Uterus (tissue), 3 donors: ENCODE measurements at regions not wholly inside any gene's neighbourhood (a gene's known extent, or its start where the extent isn't known, plus 50 kb on each side); places are given as distances from the start of the nearest gene placed in this dataset.

Experiments
- DNase-seq, 2 donors: peaks; one replicate each; pipeline ENCODE4 v3.0.0-alpha.2; 2019 to 2020
- H3K27ac ChIP-seq, 2 donors: fragments of 200-600 bp; sonication (generic); 1 replicate in 1 of 2; 2 replicates in 1 of 2; pipeline ENCODE4 v1.5.1; 2016 to 2018
- H3K27me3 ChIP-seq, 2 donors: fragments of 200-600 bp; sonication (generic); one replicate each; pipeline ENCODE4 v1.5.1; 2018 to 2019; ENCODE audit warnings: control low read depth in 1 of 2
- H3K36me3 ChIP-seq, 2 donors: fragments of 200-600 bp; sonication (generic); one replicate each; pipeline ENCODE4 v1.5.1; 2019; ENCODE audit warnings: control low read depth in 1 of 2
- H3K4me1 ChIP-seq, 2 donors: fragments of 200-600 bp; sonication (generic); one replicate each; pipeline ENCODE4 v1.5.1; 2018 to 2019; ENCODE audit warnings: control low read depth in 1 of 2
- H3K4me3 ChIP-seq, 2 donors: fragments of 200-600 bp; sonication (generic); 1 replicate in 1 of 2; 2 replicates in 1 of 2; pipeline ENCODE4 v1.5.1; 2018 to 2019; ENCODE audit warnings: mild to moderate bottlenecking in 1 of 2
- H3K9me3 ChIP-seq, 2 donors: fragments of 200-600 bp; sonication (generic); one replicate each; pipeline ENCODE4 v1.5.1; 2019; ENCODE audit warnings: control low read depth in 1 of 2
- CTCF ChIP-seq, 4 experiments: fragments of 200-600 bp in 2 of 4; fragments of 450-650 bp in 2 of 4; sonication (generic) in 2 of 4; IDR thresholded peaks; one replicate each; pipeline ENCODE4 v1.5.1; 2016 to 2019; ENCODE audit warnings: antibody characterized with exemption in 4 of 4, mild to moderate bottlenecking in 2 of 4, moderate library complexity in 1 of 4
- POLR2A ChIP-seq, 2 donors: fragments of 450-650 bp; IDR thresholded peaks; one replicate each; pipeline ENCODE4 v1.6.1; 2016; ENCODE audit warnings: antibody characterized with exemption in 2 of 2, mild to moderate bottlenecking in 1 of 2, moderate library complexity in 1 of 2
- intact Hi-C: fragments of 100-400 bp; cut with DNase I; formaldehyde crosslinking; loops from one replicate; pipeline ENCODE4 v1.15.1; 2023; ENCODE audit warnings: low total_unique reads
- donor health status: DM: yes; HTN: yes; CAD: no.

- intact Hi-C loops = no loop called here
- Histone ChIP-seq H3K4me3 (no peak overlapping the region), H3K36me3 (no peaks in the 10 kb centered on the region), H3K27me3 (no peaks in the 10 kb centered on the region), H3K27ac (no peak overlapping the region), H3K4me1 (no peaks in the 10 kb centered on the region), H3K9me3 (no peaks in the 10 kb centered on the region)
- TF ChIP-seq POLR2A (IDR thresholded peaks at IDR 0.05) (no peak), CTCF (IDR thresholded peaks at IDR 0.05) (no peak)
- no peak for DNase-seq
Measured at GRCh38 chr10:86591436-86591835, 62.9 kb upstream of the OPN4 start.

GRCh38 chr10:86592413-86592812 lies 61.9 kb upstream of the OPN4 start:
- Histone ChIP-seq H3K9me3 (no peaks in the 10 kb centered on the region), H3K27ac (no peak overlapping the region), H3K27me3 (no peaks in the 10 kb centered on the region), H3K4me1 (no peaks in the 10 kb centered on the region), H3K4me3 (no peak overlapping the region), H3K36me3 (no peaks in the 10 kb centered on the region)
- DNase-seq = no peak
- intact Hi-C loops = no loop called here
- TF ChIP-seq CTCF (IDR thresholded peaks at IDR 0.05) = no peak
- TF ChIP-seq POLR2A (IDR thresholded peaks at IDR 0.05) = no peak

GRCh38 chr10:86594535-86594934 lies 59.8 kb upstream of the OPN4 start:
- no peak overlapping the region for H3K4me3 ChIP-seq
- no peak for TF ChIP-seq CTCF (IDR thresholded peaks at IDR 0.05)
- no peak for TF ChIP-seq POLR2A (IDR thresholded peaks at IDR 0.05)
- H3K27ac ChIP-seq = no peak overlapping the region
- H3K4me1 ChIP-seq = no peaks in the 10 kb centered on the region
- no peak for DNase-seq
- intact Hi-C loops = no loop called here
- no peaks in the 10 kb centered on the region for H3K9me3 ChIP-seq
- no peaks in the 10 kb centered on the region for H3K36me3 ChIP-seq
- no peaks in the 10 kb centered on the region for H3K27me3 ChIP-seq

GRCh38 chr10:86595496-86595895 lies 58.9 kb upstream of the OPN4 start:
- intact Hi-C loops = no loop called here
- TF ChIP-seq POLR2A (IDR thresholded peaks at IDR 0.05) (no peak), CTCF (IDR thresholded peaks at IDR 0.05) (no peak)
- Histone ChIP-seq H3K27me3 (no peaks in the 10 kb centered on the region), H3K4me3 (no peak overlapping the region), H3K27ac (no peak overlapping the region), H3K36me3 (no peaks in the 10 kb centered on the region), H3K4me1 (no peaks in the 10 kb centered on the region), H3K9me3 (no peaks in the 10 kb centered on the region)
- DNase-seq = no peak

GRCh38 chr10:86596266-86596665 lies 58.1 kb upstream of the OPN4 start:
- Histone ChIP-seq H3K27me3 (no peaks in the 10 kb centered on the region), H3K27ac (no peak overlapping the region), H3K36me3 (no peaks in the 10 kb centered on the region), H3K4me1 (no peaks in the 10 kb centered on the region), H3K4me3 (no peak overlapping the region), H3K9me3 (no peaks in the 10 kb centered on the region)
- DNase-seq = no peak
- intact Hi-C loops = no loop called here
- TF ChIP-seq CTCF (IDR thresholded peaks at IDR 0.05) = no peak
- TF ChIP-seq POLR2A (IDR thresholded peaks at IDR 0.05) = no peak
